Activated CD8-positive, alpha-beta memory T cell treated with anti-CD3 and anti-CD28 coated beads for 24 hours (primary cell): ENCODE measurements at regions not wholly inside any gene's neighbourhood (a gene's known extent, or its start where the extent isn't known, plus 50 kb on each side); places are given as distances from the start of the nearest gene placed in this dataset.

Experiments used
- DNase-seq: peaks from one replicate; pipeline ENCODE4 v3.0.0-alpha.2; 2020

DNA sequence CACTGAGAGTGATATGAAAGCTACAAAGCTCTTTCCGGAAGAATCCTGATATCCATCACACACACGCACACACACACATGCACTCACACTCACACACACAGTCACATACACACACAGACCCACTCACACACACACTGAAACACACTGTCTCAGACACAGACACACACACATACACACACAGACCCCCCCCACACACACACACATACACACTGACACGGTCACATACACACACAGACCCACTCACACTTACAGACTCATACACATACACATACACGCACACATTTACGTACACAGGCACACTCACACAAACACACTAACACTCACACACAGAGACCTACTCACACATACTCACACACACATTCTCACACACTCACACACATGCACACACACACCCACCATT is 58.6 kb downstream of the LIG4 start:
- DNase-seq = no peak

DNA sequence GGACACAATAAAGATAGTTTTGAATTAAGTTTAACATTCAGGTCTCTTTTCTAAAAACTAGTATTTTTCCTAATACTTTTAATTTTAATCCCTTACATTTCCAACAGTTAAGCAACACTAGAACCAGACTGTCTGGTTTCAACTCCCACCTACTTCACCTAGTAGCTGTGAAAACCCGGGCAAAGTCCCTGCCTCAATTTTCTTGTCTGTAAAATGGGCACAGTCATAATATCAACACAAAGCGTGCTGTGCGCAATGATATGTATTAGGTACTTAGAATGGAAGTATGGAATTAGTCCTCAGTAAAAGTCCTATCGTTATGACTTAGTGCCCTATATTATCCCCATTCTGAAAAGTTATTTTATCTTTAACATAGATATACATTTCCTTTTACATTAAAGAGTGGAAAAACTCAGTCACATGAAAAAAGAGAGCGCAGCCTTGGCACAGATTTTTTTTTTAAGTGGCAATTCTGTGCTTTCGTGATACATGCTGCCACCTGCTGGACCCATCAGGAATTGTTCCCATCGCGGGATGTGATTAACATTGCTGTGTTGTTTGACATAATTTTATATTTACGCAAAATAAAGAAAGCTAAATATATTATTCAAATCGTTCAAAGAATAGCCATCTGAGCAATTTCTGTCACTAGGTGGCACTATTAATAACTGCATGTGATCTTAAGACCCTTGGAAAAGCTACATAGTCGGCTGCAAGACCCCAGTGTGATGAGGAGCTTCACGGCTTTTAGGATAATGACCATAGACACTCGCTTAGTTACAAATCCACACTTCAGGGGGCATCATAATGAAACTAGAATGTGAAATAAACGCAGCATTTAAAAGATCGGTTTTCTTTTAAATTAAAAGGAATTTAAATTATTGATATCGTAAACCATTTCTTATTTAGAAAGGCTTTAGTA is 59.9 kb downstream of the LIG4 start:
- peak; percentile 78 for DNase-seq

DNA sequence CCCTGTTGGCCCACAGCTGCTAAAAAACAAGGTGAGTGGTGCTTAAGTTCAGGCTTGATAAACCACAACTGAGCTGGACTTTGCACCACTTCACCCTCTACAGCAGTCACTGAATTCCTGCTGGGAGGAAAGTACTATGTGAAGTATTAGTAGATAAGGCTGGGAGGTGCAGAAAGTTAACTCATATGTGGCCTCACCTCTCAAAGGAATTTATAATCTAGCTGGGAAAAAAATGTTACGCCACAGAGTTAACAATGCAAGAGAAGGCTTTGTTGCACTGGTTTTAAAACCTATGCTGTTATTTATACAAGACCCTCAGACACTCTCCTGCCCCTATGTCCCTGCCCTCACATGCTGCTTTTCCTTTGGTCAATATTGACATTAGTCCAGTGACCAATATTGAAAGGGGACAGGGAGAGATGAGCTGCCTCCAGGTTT is 60.9 kb downstream of the LIG4 start:
- no peak for DNase-seq

DNA sequence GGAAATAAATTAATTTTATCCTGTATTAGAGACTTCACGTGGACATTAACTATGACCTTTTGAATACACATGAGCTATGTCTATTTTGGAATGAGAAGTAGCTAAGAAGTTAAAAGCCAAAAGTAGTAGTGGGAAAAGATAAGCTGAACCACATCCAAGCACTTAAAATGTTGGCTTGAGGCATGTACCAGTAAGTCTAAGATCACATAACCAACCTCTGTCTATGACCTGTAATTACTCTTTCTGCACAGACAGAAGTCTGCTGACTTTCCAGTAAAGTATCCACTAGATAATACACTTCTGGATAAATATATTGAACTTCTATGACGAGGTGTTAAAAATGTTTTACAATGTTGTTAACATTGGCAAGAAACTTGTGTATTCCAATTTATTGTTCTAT is 68.7 kb downstream of the LIG4 start:
- no peak for DNase-seq

DNA sequence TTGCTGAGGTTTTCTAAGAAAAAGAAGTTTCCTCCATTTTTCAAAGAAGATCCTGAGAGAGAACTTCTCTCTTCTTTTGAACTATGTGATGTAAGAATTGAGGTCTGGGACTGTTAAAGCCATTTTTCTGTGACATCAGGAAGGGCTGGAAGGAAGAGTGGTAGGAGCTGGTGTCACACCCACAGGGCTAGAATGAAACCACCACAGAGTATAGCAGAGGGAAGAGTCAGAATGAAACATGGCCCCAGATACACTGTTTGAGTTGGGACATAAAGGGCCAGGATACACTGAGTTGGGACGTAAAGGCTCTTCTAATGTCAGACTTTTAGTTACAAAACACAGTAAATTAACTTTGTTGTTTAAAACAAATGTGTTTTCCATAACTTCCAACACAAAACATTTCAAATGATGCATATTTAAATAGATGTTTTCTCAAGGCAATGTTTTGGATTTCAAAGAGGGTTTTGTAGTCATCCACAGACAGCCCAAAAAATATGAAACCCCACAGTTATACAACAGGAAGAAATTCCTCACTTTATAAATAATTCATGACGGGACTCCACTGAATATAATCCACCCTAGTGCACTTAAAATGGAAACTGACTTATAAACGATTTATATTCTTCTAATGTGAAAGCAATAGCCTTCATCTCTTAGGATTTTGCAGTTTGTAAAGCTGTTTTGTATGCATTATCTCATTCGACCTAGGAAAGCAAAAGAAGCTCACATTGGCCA is 72.5 kb downstream of the LIG4 start:
- DNase-seq = no peak

DNA sequence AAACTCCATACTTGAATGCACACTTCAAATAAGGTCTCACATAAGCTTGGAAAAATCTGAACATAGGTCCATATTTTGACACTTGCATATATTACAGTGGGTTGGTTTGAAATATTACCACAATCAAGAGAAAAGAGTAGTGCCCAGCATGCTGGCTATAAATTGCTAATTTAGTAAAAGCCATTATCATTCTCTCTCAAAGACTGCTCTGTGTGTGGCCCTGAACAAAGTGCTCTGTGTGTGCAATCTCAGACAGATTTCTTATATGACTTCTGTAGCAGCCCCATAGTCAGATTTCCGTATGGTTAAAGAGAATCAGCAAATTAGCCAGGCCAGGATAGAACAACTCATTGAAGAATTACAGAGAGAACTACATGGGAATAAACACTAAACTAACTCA is 78.2 kb downstream of the LIG4 start:
- no peak for DNase-seq

DNA sequence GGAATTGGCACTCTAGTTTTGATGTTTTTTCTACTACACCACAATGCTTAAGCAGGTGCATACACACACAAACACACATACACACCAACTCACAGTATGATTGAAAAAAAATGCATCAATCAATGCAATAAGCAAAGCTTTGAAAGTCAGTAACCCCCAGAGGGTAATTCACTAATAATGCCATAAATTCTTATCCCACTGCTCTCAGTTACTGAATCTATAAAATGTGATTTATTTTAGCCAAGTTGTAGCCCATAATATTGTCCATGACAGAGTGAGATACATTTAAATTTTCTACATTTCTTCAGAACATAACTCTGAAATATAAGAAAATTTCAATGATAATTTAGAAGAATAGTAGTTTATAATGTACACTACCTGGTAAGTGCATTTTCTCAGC is 87.9 kb downstream of the LIG4 start:
- no peak for DNase-seq

DNA sequence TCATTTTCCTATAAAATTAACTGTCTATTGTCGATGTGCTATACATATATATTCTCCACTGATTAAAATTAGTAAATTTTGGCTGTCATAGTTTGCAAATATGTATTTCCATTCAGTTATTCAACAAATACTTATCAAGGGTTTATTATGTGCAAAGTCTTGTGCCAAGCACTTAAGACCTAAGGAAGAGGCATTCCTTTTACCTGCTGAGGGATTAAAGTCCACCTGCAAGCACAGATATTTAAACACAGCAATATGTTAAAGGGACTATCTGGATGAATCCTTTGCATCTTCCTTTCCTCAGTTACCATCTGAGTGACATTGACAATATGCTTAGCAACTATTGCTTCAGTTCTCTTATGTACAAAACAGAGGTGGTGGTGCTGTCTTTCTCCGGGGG is 89.3 kb downstream of the LIG4 start:
- DNase-seq = no peak

DNA sequence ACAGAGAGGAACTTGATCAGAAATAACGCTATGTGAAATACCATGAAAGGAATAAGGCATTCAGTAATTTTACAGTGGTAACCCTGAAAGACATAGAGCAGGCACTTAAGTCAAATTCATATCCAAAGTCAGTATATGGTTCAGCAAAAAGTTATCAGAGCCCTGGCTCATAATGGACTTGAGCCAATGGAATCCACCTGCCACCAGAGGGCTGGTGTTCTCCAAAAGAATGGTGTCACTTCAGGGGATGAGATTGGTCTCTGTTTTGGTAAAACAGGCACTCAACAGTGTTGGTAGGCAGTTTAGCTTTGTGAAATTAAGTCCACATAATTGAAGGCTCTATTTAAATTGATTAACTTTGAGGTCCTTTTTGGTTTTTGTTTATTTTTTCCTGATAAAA is 93.9 kb downstream of the LIG4 start:
- DNase-seq = no peak

DNA sequence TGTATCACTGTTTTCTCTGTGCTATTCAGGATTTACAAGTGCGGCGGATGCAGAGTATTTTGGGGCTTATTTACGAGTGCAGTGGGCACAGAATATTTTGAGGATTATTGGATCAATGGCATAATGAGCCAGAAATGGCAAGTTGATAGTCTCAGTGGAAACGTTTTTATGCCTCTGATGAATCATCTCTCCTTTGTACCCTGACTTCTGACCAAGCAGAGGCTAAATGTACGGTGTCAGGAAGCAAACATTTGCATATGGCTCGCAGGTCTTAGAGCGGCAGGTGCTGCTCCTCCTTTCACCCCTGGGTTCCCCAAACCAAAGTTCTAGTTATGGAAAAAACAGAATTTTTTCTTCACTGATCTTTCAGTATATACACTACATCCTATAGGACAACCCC is 94.5 kb downstream of the LIG4 start:
- DNase-seq = no peak

DNA sequence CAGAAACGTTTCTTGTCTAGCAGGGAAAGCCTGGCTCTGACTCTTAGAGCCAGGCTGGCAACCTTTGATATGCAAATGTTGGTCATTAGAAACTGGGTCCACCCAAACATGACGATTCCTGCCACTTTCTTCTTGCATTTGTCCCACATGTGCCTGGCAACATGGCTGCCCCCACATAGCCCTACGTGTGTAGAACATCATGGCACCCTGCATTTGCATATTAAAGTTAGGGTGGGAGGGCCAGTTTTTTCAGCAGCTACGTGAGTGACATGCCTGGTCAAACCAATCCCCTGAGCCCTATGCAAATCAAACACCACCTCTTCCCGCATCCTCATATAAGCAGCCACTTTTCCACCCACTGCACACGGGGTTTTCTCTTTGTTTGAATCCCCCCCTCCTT is 95.0 kb downstream of the LIG4 start:
- DNase-seq = no peak

DNA sequence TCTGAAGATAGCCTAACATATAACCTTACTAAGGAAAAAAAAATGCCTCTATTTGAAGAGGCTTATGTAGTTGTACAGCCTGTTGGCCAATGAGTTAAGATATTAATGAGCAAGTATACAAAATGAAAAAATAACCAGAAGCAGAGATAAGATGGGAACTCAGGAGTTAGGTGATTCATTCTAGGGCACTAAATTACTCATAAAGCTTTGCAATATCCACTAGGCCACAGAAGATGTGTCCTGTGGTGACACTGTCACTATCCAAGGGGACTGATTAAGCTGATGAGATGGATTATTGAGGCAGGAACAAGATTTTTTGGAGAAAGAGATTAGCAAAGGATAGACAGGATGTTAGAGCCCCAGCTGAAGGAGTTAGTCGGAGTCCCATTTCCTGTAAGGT is 99.6 kb downstream of the LIG4 start:
- DNase-seq = no peak

DNA sequence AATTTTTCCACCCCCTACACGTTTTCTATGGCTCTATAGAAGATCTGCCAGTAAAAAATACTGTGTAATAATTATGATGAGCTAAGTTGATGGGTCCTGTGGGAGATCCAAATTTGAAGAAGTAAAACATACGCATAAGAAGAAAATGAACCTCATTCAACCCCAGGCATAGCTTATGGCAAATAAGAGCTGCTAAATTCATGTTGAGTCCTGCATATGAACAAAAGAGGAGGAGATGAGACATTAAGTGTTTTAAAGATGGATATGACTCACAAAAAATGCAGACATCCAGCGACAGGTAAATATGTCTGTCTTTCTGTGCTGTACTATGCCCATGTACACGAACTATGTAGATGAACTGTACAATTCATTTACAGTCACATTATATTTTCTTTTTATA is 101.9 kb downstream of the LIG4 start:
- no peak for DNase-seq

DNA sequence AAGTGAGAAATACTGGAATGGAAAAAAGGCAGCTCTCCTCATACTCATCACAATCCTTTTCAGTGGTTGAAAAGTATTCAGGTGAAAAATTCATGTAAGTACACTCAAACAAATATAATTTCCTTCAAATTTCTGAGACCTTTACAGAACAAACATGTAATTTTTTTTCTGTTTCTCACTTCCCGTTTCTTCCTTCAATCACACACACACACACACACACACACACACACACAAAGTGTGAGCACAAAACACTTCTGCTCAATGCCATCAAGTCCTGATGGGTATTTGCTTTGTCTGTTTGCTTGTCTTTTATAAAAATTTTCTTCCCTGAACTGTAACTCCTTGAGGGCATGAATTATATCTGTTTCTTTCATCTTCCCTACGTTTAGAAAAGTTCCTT is 110.6 kb downstream of the LIG4 start:
- no peak for DNase-seq

DNA sequence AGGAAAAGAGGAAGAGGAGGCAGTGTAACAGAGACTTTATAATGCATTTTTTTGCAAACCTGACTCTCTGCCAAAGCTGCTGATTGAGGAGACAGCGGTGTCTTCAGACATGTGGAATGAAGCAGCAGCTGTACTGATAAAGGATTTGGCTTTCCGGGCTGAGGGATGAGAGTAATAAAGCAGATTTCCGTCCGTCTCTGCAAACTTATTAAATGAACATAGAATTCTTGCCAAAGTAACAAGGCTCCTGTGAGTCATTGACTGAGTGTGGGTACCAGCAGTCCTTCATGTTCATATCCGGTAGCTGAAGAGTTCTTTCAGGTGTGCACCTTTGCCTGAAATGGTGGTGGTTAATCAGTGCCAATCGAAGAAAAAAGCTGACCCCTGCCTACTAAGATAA is 112.6 kb downstream of the LIG4 start:
- DNase-seq = no peak

DNA sequence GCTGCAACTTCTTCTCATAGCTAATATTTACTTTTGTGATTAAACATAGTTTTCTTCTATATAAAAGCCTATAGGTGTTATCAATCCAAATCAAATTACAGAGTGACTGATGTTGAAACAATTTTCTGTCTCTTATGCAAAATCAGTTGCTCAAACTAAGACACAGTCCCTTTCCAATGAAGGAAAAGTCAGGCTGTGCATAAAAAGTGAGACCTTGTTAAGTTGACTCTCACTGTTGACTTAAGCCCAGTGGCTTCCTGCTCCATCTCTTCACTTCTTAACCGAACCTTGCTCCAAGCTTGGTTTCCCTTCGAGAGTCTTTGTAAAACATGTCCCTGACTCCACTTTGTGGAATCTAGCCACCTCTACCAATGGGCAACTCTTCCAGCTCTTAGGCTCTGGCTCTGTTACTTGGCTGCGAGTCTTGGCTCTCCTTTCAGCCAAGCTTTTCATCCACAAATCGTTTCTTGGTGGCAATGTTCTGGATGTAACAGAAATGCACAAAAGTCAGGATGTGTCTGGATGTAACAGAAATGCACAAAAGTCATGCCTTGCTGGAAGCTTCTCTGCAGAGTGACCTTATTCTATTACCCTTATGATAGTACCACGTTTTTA is 118.9 kb downstream of the LIG4 start:
- no peak for DNase-seq

DNA sequence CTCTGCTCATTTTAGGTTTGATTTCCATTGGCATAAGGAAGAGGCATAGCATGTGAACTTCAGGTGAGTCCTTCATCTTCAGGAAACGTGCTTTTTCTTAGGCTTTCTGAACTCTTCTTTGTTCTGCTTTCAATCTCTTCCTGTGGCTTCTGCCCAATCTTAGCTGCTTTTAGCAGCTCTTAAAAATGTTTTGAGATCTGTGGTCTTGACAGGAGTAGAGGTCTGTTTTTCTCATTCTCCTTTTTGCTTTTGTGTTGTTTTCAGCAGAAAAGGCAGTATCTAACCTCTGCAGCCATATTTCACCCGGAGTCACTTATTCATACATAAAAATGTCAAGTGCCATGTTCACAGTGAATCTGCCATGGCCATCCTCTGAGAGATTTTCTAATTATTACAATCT is 120.3 kb downstream of the LIG4 start:
- no peak for DNase-seq

DNA sequence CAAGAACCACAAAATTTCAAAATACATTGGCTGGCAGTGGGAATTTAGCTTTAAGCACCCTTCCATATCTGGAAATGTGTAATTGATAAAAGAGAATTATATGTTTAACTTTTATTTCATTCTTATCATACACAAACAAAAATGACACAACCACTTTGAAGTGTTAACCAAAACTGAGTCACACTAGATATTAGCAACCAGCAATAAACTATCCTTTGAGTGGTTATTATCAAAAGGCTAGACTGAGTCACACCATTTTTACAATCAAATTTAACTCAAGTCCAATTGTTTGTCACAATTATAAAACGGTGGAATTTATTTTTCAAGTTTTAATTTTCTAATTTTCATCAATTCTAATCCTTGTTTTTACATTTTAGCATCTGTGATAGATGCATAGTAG is 121.7 kb downstream of the LIG4 start:
- DNase-seq = no peak

DNA sequence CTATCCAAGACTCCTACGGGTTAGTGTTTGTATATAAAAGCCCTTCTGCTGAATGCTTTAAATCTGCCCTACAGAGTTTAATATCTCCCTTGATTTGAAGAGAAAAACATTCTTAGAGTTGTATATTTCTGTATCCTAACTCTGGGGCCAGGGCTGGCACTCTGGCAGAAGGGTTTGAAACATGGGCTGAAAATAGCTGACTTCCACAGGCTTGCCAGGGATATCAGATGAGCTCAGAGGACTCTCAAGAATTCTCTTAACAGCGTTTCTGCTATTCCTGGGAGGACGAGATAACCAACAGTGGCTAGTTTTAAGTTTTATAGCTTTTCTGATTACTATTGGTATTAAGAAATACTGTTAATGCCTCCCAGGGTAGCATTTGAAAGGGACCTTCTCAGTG is 127.5 kb downstream of the LIG4 start:
- DNase-seq = no peak

DNA sequence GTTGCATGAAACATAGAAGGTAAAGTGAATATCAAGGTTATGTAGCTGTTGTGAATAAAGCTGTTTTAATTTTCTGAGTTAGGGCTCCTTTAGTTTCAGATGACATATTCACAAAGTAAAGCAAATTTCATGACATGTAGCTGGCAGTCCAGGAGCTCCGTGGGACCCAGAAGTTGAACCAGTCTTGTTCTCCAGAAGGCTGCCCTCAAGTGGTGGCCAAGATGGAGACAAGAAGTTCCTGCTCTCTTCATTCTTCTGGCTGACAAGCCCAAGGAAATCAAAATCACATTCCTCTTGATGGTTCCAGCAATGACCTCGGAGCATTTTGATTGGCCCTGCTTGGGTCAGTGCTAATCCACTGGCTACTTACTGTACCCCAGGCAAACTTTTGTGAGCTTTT is 128.7 kb downstream of the LIG4 start:
- no peak for DNase-seq

DNA sequence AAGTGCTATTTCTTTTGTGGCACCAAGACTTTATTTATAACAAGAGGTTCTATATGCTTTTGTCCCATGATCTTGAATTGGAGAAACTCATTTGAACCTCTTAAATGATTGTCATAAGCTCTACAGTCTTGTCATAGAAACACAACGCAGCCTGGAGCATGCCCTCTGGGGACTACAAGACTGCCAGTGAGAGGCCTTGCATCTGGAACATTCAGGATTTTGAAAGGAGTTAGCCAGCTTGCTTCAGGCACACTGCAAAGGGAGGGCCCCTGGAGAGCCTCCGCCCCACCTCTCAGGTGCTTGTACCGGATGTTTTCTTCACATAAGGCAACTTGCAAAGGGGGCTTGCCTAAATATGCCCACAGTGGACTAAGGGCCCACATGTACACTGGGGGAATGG is 130.5 kb downstream of the LIG4 start:
- no peak for DNase-seq

DNA sequence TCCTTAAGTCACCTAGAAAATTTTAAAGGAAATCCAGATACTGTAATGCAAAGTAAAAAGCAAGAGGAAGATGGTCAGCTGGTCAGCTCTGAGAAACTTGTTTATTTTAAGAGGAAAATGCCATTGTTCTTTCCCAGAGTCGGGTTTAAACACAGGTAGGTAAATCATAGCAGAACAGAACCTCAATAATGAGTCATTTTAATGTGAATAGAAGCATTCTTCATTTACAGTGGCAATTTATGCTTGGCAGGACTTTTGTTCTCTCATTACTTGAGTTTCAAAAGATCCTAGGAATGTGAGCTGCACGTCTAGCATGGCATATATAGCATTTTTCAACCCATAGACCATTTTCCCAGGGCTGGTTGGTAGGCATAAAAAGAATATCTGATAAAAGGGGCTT is 132.3 kb downstream of the LIG4 start:
- no peak for DNase-seq

DNA sequence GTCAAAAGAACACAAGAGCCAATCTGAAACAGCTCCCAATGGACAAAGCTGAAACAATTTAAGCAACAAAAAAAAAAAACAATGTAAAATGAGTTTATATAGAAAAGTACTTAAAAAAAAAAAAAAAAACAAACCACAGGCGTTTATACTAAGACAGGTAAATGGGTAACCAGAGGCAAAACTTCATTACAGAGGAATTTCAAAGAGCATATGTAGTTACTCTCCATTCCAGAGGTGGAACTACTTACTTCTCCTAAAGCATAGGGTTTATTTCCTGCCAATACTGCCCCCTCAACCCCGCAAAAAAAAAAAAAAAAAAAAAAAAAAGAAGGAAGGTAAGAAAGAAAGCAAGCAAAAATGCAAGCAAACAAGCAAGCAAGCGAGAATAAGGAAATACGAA is 132.9 kb downstream of the LIG4 start:
- no peak for DNase-seq

DNA sequence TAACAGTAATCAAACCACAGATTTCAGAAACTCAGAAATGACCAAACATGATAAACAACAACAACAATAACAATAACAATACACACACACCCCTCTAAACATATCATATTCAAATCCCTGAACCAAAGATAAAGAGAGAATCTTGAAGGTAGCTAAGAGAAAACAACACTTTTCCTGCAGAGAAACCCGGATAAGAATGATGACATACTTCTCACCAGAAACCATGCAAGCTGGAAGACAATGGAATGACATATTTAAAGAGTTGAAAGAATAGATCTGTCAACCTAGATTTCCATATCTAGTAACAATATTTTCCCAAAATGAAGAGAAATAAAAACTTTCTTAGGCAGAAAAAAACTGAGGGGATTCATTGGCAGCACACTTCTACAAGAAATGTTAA is 138.1 kb downstream of the LIG4 start:
- no peak for DNase-seq
